ENCODE measurements at regions not wholly inside any gene's neighbourhood (a gene's known extent, or its start where the extent isn't known, plus 50 kb on each side); places are given as distances from the start of the nearest gene placed in this dataset.
"Not testable (repeated sequence)": the region's sequence is repeated elsewhere in the genome, so short reads cannot be mapped to it uniquely, and the experiment has no call there.

GRCh38 chr19:14327061-14327460 lies 54.2 kb upstream of the ADGRE5 start:
- TF ChIP-seq POLR2AphosphoS5, CTCF, POLR2A (IDR thresholded peaks at IDR 0.05): not testable (repeated sequence)

All from gastroesophageal sphincter (tissue), 3 donors.